ENCODE measurements at regions not wholly inside any gene's neighbourhood (a gene's known extent, or its start where the extent isn't known, plus 50 kb on each side); places are given as distances from the start of the nearest gene placed in this dataset.

- no peak for DNase-seq
These were observed 133.6 kb downstream of the UBE2E3 start for GRCh38 chr2:181114021-181114420.

GRCh38 chr2:181116261-181116660 is 135.9 kb downstream of the UBE2E3 start:
- no peak for DNase-seq

- no peak for DNase-seq
These were observed 137.0 kb downstream of the UBE2E3 start for GRCh38 chr2:181117206-181117925.

- no peak for DNase-seq
These were observed 140.2 kb downstream of the UBE2E3 start for GRCh38 chr2:181120625-181121024.

GRCh38 chr2:181121996-181122395 is 141.6 kb downstream of the UBE2E3 start:
- DNase-seq, result no peak

GRCh38 chr2:181122601-181123000 is 142.2 kb downstream of the UBE2E3 start:
- no peak for DNase-seq

GRCh38 chr2:181123798-181124231 is 143.4 kb downstream of the UBE2E3 start:
- DNase-seq, result no peak

GRCh38 chr2:181124497-181124896 is 144.1 kb downstream of the UBE2E3 start:
- DNase-seq, result no peak

GRCh38 chr2:181125359-181125758 is 145.0 kb downstream of the UBE2E3 start:
- DNase-seq, result no peak

GRCh38 chr2:181126311-181126868 is 146.0 kb downstream of the UBE2E3 start:
- no peak for DNase-seq

- no peak for DNase-seq
These were observed 147.8 kb downstream of the UBE2E3 start for GRCh38 chr2:181128199-181128598.

GRCh38 chr2:181129364-181130056 is 149.1 kb downstream of the UBE2E3 start:
- DNase-seq, result no peak

- DNase-seq, result no peak
These were observed 150.3 kb downstream of the UBE2E3 start for GRCh38 chr2:181130686-181131085.

GRCh38 chr2:181131584-181131983 is 151.2 kb downstream of the UBE2E3 start:
- no peak for DNase-seq

- no peak for DNase-seq
These were observed 158.4 kb downstream of the UBE2E3 start for GRCh38 chr2:181138816-181139215.

- DNase-seq, result no peak
These were observed 159.4 kb downstream of the UBE2E3 start for GRCh38 chr2:181139831-181140230.

- no peak for DNase-seq
These were observed 160.0 kb downstream of the UBE2E3 start for GRCh38 chr2:181140414-181140813.

GRCh38 chr2:181140928-181141327 is 160.5 kb downstream of the UBE2E3 start:
- DNase-seq, result no peak

GRCh38 chr2:181141676-181142075 is 161.3 kb downstream of the UBE2E3 start:
- no peak for DNase-seq

GRCh38 chr2:181142514-181142913 is 162.1 kb downstream of the UBE2E3 start:
- DNase-seq, result no peak

- no peak for DNase-seq
These were observed 163.4 kb downstream of the UBE2E3 start for GRCh38 chr2:181143790-181144300.

GRCh38 chr2:181145645-181146044 is 165.2 kb downstream of the UBE2E3 start:
- DNase-seq, result no peak

- no peak for DNase-seq
These were observed 165.8 kb downstream of the UBE2E3 start for GRCh38 chr2:181146171-181146570.

- DNase-seq, result no peak
These were observed 168.7 kb downstream of the UBE2E3 start for GRCh38 chr2:181149056-181149455.
